SK-N-SH (cell line): ENCODE measurements at regions not wholly inside any gene's neighbourhood (a gene's known extent, or its start where the extent isn't known, plus 50 kb on each side); places are given as distances from the start of the nearest gene placed in this dataset.

ENCODE experiments used
- CTCF ChIA-PET: fragments of 300-600, 350-600 bp; formaldehyde crosslinking; extraction: SDS; loops from one replicate; lab custom pipeline; 2021; lab: Yijun Ruan, JAX
- POLR2A ChIA-PET: fragments of 350-600 bp; sonication (Branson Sonifier 250); formaldehyde crosslinking; extraction: SDS; loops from one replicate; lab custom pipeline; 2020; ENCODE audit warnings: antibody characterized with exemption, inconsistent platforms; lab: Yijun Ruan, JAX
- DNase-seq: peaks from one replicate; pipeline ENCODE4 v3.0.0; 2012
- H2AFZ ChIP-seq: fragments of 200-600 bp; sonication (generic); 2 replicates; pipeline ENCODE4 v1.8.1; 2016; ENCODE audit warnings: antibody characterized with exemption, mild to moderate bottlenecking, low read depth
- H3F3A ChIP-seq: fragments of 200-600 bp; sonication (generic); replicated peaks from 2 replicates; pipeline ENCODE3; 2016; ENCODE audit warnings: antibody characterized with exemption, mild to moderate bottlenecking; ENCODE audit not compliant: insufficient read depth
- H3K27ac ChIP-seq, 2 experiments: fragments of 200-500 bp in 1 of 2; fragments of 200-600 bp in 1 of 2; sonication (Bioruptor generic) in 1 of 2; sonication (generic), shearing (Covaris generic) in 1 of 2; 2 replicates each; pipeline versions ENCODE4 v1.5.1 to v1.6.1; 2014 to 2016; ENCODE audit warnings: low read depth in 2 of 2, inconsistent platforms in 1 of 2, low read length in 1 of 2, mild to moderate bottlenecking in 1 of 2, mixed read lengths in 1 of 2
- H3K27me3 ChIP-seq: fragments of 200-600 bp; sonication (generic), shearing (Covaris generic); 2 replicates; pipeline ENCODE4 v1.6.1; 2016; ENCODE audit warnings: mixed run types; ENCODE audit not compliant: insufficient read depth
- H3K36me3 ChIP-seq, 2 experiments: fragments of 200-500 bp in 1 of 2; fragments of 200-600 bp in 1 of 2; sonication (Bioruptor generic) in 1 of 2; sonication (generic) in 1 of 2; replicated peaks in 1 of 2; 2 replicates each; pipeline versions ENCODE3 to v1.5.1; 2014 to 2016; ENCODE audit warnings: low read length in 1 of 2, mild to moderate bottlenecking in 1 of 2; ENCODE audit not compliant: insufficient read depth in 2 of 2, control insufficient read depth in 1 of 2
- H3K4me1 ChIP-seq, 2 experiments: fragments of 200-500 bp in 1 of 2; fragments of 200-600 bp in 1 of 2; sonication (Bioruptor generic) in 1 of 2; sonication (generic), shearing (Covaris generic) in 1 of 2; 2 replicates each; pipeline versions ENCODE4 v1.5.1 to v1.6.1; 2014 to 2016; ENCODE audit warnings: low read depth in 1 of 2, low read length in 1 of 2, mixed run types in 1 of 2; ENCODE audit not compliant: insufficient read depth in 2 of 2, control insufficient read depth in 1 of 2
- H3K4me2 ChIP-seq: fragments of 200-600 bp; sonication (generic), shearing (Covaris generic); 2 replicates; pipeline ENCODE4 v1.6.1; 2017; ENCODE audit warnings: mixed run types
- H3K4me3 ChIP-seq, 2 experiments: fragments of 200-500 bp in 1 of 2; fragments of 200-600 bp in 1 of 2; sonication (Bioruptor generic) in 1 of 2; sonication (generic), shearing (Covaris generic) in 1 of 2; 2 replicates each; pipeline versions ENCODE4 v1.5.1 to v1.8.1; 2014 to 2016; ENCODE audit warnings: low read depth in 2 of 2, inconsistent platforms in 1 of 2, low read length in 1 of 2, mild to moderate bottlenecking in 1 of 2, mixed read lengths in 1 of 2, moderate library complexity in 1 of 2
- H3K79me2 ChIP-seq: fragments of 200-600 bp; sonication (generic); 2 replicates; pipeline ENCODE4 v1.8.1; 2017; ENCODE audit warnings: mild to moderate bottlenecking; ENCODE audit not compliant: insufficient read depth
- H3K9ac ChIP-seq: fragments of 200-600 bp; sonication (generic); 2 replicates; pipeline ENCODE4 v1.6.1; 2017; ENCODE audit warnings: mixed run types
- H3K9me2 ChIP-seq: fragments of 200-600 bp; sonication (generic); 2 replicates; pipeline ENCODE4 v1.6.1; 2017; ENCODE audit warnings: mixed run types
- H3K9me3 ChIP-seq: fragments of 200-600 bp; sonication (generic); 2 replicates; pipeline ENCODE4 v1.6.1; 2017; ENCODE audit warnings: mixed run types, mild to moderate bottlenecking, moderate library complexity
- H4K20me1 ChIP-seq: fragments of 200-600 bp; sonication (generic); 2 replicates; pipeline ENCODE4 v1.6.1; 2017; ENCODE audit warnings: mild to moderate bottlenecking, mixed run types; ENCODE audit not compliant: insufficient read depth
- CHD2 ChIP-seq: fragments of 150-350 bp; IDR thresholded peaks from 2 replicates; pipeline ENCODE4 v1.6.1; 2018; ENCODE audit warnings: low read length; ENCODE audit not compliant: partially characterized antibody
- CTCF ChIP-seq: fragments of 200-600 bp; sonication (generic); IDR thresholded peaks from 2 replicates; pipeline ENCODE4 v1.6.1; 2017; ENCODE audit warnings: antibody characterized with exemption, mild to moderate bottlenecking, moderate library complexity
- ELF1 ChIP-seq: IDR thresholded peaks from 2 replicates; pipeline ENCODE4 v1.4.0; 2012
- EP300 ChIP-seq, 2 experiments: IDR thresholded peaks; 2 replicates each; pipeline versions ENCODE4 v1.4.0 to v1.6.1; 2012; ENCODE audit warnings: borderline replicate concordance in 1 of 2, low read depth in 1 of 2, low read length in 1 of 2
- EZH2phosphoT487 ChIP-seq: fragments of 200-600 bp; sonication (generic); IDR thresholded peaks from 2 replicates; pipeline ENCODE4 v1.6.1; 2017; ENCODE audit warnings: low read depth, mixed run types, mild to moderate bottlenecking, antibody characterized with exemption, moderate library complexity, borderline replicate concordance
- FOSL2 ChIP-seq: IDR thresholded peaks from 2 replicates; pipeline ENCODE4 v1.4.0; 2012; ENCODE audit warnings: low read depth, mild to moderate bottlenecking, moderate library complexity, borderline replicate concordance
- FOXJ3 ChIP-seq: sonication (generic); formaldehyde crosslinking; IDR thresholded peaks from 2 replicates; pipeline ENCODE4 v1.5.1; 2020; ENCODE audit warnings: mild to moderate bottlenecking, missing genetic modification reagents
- GATA2 ChIP-seq: sonication (generic); formaldehyde crosslinking; IDR thresholded peaks from 2 replicates; pipeline ENCODE4 v1.5.0; 2020; ENCODE audit warnings: mild to moderate bottlenecking, missing genetic modification reagents
- IRF3 ChIP-seq: fragments of 150-350 bp; IDR thresholded peaks from 2 replicates; pipeline ENCODE4 v1.6.1; 2016; ENCODE audit warnings: mild to moderate bottlenecking, low read depth, low read length
- MAX ChIP-seq: IDR thresholded peaks from 2 replicates; pipeline ENCODE4 v1.4.0; 2012; ENCODE audit warnings: low read depth
- NRF1 ChIP-seq: IDR thresholded peaks from 2 replicates; pipeline ENCODE4 v1.6.1; 2012; ENCODE audit warnings: low read depth, mild to moderate bottlenecking, low read length
- RAD21 ChIP-seq: IDR thresholded peaks from 2 replicates; pipeline ENCODE4 v1.6.1; 2012; ENCODE audit warnings: mild to moderate bottlenecking, low read length
- RCOR1 ChIP-seq: fragments of 150-350 bp; IDR thresholded peaks from 2 replicates; pipeline ENCODE4 v1.6.1; 2017; ENCODE audit warnings: antibody characterized with exemption, low read length
- RXRA ChIP-seq: IDR thresholded peaks from 2 replicates; pipeline ENCODE4 v1.4.0; 2012; ENCODE audit warnings: low read depth, mild to moderate bottlenecking, borderline replicate concordance
- SMC3 ChIP-seq: IDR thresholded peaks from 2 replicates; pipeline ENCODE4 v1.6.1; 2012; ENCODE audit warnings: low read depth, low read length, improper control_type of control experiment
- TAF1 ChIP-seq: IDR thresholded peaks from 2 replicates; pipeline ENCODE4 v1.6.1; 2012; ENCODE audit warnings: low read depth, mild to moderate bottlenecking, low read length, moderate library complexity, borderline replicate concordance
- USF2 ChIP-seq: fragments of 150-350 bp; IDR thresholded peaks from 2 replicates; pipeline ENCODE4 v1.6.1; 2017; ENCODE audit warnings: antibody characterized with exemption, low read length, low read depth, borderline replicate concordance
- YY1 ChIP-seq: IDR thresholded peaks from 2 replicates; pipeline ENCODE4 v1.4.0; 2012; ENCODE audit warnings: low read depth, mild to moderate bottlenecking
- WGBS: methylation state at CpG from one replicate; pipeline ENCODE4 v1.1.6; 2017; ENCODE audit warnings: low lambda C conversion rate; 5-methylcytosine and 5-hydroxymethylcytosine counted together

GRCh38 chr7:155879592-155879991, 67.3 kb upstream of the SHH start:
- ChIA-PET POLR2A (no interaction called here), CTCF (interaction anchor here (1.3 kb wide), 1 partner anchor 9 kb away, joined by 3 read pairs; no protein-coding TSS in a partner anchor)
- Histone ChIP-seq H3K9me3 (no peaks in the 10 kb centered on the region), H3K4me3 (no peak overlapping the region), H2AFZ (no peak overlapping the region), H3F3A (no peaks in the 10 kb centered on the region), H3K79me2 (no peaks in the 10 kb centered on the region), H3K9ac (no peak overlapping the region), H3K4me1 (peaks cover 0 to 5% of the 10 kb centered on the region in 2 experiments; a peak in 1 of 4 replicates), H3K27me3 (peaks cover 50% of the 10 kb centered on the region; the same call in 1 of the 2 replicates), H3K36me3 (no peaks in the 10 kb centered on the region), H3K27ac (no peak overlapping the region), H3K4me2 (no peak overlapping the region), H3K9me2 (no peaks in the 10 kb centered on the region), H4K20me1 (no peaks in the 10 kb centered on the region)
- DNase-seq, result no peak
- TF ChIP-seq ELF1, result no peak
- TF ChIP-seq NRF1, result no peak
- TF ChIP-seq RCOR1, result no peak
- no peak for TF ChIP-seq MAX
- no peak for TF ChIP-seq SMC3
- TF ChIP-seq FOSL2, result no peak
- TF ChIP-seq CHD2, result no peak
- no peak for TF ChIP-seq CTCF
- no peak for TF ChIP-seq EP300 (IDR thresholded peaks at IDR 0.05; ENCODE audit: borderline replicate concordance in 1 of 2, low read depth in 1 of 2, low read length in 1 of 2)
- no peak for TF ChIP-seq GATA2 (CRISPR knock-in tag)
- no peak for TF ChIP-seq RAD21
- no peak for TF ChIP-seq FOXJ3 (CRISPR knock-in tag)
- TF ChIP-seq TAF1, result no peak
- TF ChIP-seq RXRA, result no peak
- WGBS, result 10% methylated on average over 5 of the region's 5 CpGs

GRCh38 chr7:155878674-155879073, 66.4 kb upstream of the SHH start:
- H2AFZ ChIP-seq, result no peak overlapping the region
- no peaks in the 10 kb centered on the region for H3K9me3 ChIP-seq
- CTCF ChIA-PET, result interaction anchor here (1.3 to 1.4 kb wide), 2 partner anchors 8 to 83 kb away, joined by 3 read pairs; no protein-coding TSS in a partner anchor
- no peak overlapping the region for H3K4me2 ChIP-seq
- H3K36me3 ChIP-seq, result no peaks in the 10 kb centered on the region
- H3K4me3 ChIP-seq, result no peak overlapping the region
- H4K20me1 ChIP-seq, result no peaks in the 10 kb centered on the region
- H3K27ac ChIP-seq, result no peak overlapping the region
- DNase-seq, result no peak
- no peaks in the 10 kb centered on the region for H3F3A ChIP-seq
- no peaks in the 10 kb centered on the region for H3K9me2 ChIP-seq
- POLR2A ChIA-PET, result interaction anchor here (0.6 kb wide), 1 partner anchor 61 kb away, joined by 3 read pairs; no protein-coding TSS in a partner anchor
- H3K9ac ChIP-seq, result no peak overlapping the region
- H3K4me1 ChIP-seq, result peaks cover 0 to 5% of the 10 kb centered on the region in 2 experiments; a peak in 1 of 4 replicates
- 28% methylated on average over 8 of the region's 8 CpGs for WGBS
- no peaks in the 10 kb centered on the region for H3K79me2 ChIP-seq
- peaks cover 60% of the 10 kb centered on the region; the same call in 1 of the 2 replicates for H3K27me3 ChIP-seq
- no peak for TF ChIP-seq ELF1
- TF ChIP-seq EZH2phosphoT487, result no peak
- TF ChIP-seq USF2, result no peak
- TF ChIP-seq IRF3, result no peak
- TF ChIP-seq NRF1, result no peak
- TF ChIP-seq YY1, result no peak
- TF ChIP-seq, all 33 proteins: peak for 0
